ENCODE measurements at regions not wholly inside any gene's neighbourhood (a gene's known extent, or its start where the extent isn't known, plus 50 kb on each side); places are given as distances from the start of the nearest gene placed in this dataset.

DNA sequence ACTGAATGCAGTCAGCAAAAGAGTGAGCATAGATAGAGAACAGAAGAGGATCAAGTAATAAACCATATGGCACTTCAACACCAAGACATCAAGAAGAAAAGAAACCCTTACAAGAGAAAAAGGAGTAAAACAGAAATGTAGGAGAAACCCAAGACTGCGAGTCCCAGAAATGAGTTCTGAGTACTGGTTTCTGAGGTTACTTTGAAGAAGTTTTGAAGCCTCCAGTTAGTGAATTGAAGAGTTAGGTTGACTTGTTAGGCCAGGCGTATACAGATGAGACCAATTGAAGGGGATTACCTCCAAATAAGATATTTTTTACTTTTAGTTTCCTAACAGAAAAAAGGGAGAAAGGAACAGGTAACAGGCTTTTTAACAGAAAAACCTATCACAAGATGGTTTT is 162.2 kb upstream of the SSTR1 start:
- TF ChIP-seq POLR2A (IDR thresholded peaks at IDR 0.05) = no peak
- no peak for TF ChIP-seq CTCF (IDR thresholded peaks at IDR 0.05 in 4 of 5, conservative IDR thresholded peaks at IDR 0.05 in 1 of 5)
